MG63 (cell line): ENCODE measurements at regions not wholly inside any gene's neighbourhood (a gene's known extent, or its start where the extent isn't known, plus 50 kb on each side); places are given as distances from the start of the nearest gene placed in this dataset.

ENCODE experiments used
- DNase-seq: peaks from one replicate; pipeline ENCODE4 v3.0.0-alpha.2; 2020
- H3K27me3 ChIP-seq: fragments of 250-450 bp; sonication (Bioruptor Pico); 2 replicates; pipeline ENCODE4 v1.5.1; 2020; ENCODE audit warnings: mild to moderate bottlenecking, moderate library complexity
- H3K36me3 ChIP-seq: fragments of 250-450 bp; sonication (Bioruptor Pico); 2 replicates; pipeline ENCODE4 v1.5.1; 2020; ENCODE audit warnings: mild to moderate bottlenecking, moderate library complexity
- H3K4me3 ChIP-seq: fragments of 250-450 bp; sonication (Bioruptor Pico); 2 replicates; pipeline ENCODE4 v1.5.1; 2020; ENCODE audit warnings: mild to moderate bottlenecking, moderate library complexity
- H3K9me3 ChIP-seq: fragments of 250-450 bp; sonication (Bioruptor Pico); 2 replicates; pipeline ENCODE4 v1.5.1; 2020; ENCODE audit warnings: mild to moderate bottlenecking, moderate library complexity

DNA sequence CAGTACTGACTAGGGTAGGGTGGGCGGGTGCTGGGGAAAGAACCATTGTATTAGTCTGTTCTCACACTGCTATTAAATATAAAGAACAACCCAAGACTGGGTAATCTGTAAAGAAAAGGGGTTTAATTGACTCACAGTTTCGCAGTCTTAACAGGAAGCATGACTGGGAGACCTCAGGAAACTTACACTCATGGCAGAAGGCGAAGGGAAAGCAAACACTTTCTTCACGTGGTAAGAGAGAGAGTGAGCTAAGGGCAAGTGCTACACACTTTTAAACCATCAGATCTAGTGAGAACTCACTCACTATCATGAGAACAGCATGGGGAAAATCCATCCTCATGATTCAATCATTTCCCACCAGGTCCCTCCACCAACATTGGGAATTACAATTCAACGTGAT, 98.0 kb downstream of the OXSM start:
- no peak overlapping the region for H3K4me3 ChIP-seq
- H3K27me3 ChIP-seq: no peaks in the 10 kb centered on the region
- no peaks in the 10 kb centered on the region for H3K36me3 ChIP-seq
- H3K9me3 ChIP-seq: no peaks in the 10 kb centered on the region
- no peak for DNase-seq

DNA sequence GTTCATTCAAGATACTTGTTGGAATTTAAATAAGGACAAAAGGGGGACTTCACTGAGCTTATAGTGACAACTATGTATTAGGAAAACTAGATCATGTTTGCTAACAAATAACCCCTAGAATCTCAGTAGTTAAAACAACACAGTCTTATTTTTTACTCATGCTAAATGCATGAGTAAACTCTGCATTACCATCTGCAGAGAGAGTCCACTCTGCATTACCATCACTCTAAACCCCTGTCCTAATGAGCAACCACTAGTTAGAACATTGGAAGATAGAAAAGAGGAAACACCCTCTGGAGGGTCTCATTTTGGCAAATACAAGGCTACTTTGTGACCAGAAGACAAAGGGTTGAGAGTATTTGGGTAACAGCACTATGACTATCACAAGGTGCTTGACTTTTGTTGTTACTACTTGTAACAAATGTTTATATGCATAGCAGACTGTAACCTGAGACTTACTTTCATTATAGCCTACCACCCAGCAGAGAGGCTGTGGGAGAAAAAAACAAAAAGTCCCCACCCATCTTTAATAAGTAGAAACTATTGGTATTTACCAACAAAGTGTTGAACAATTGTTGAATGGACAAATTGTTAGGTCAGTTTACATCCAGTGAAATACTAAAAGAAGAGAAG, 99.1 kb downstream of the OXSM start:
- DNase-seq: no peak
- Histone ChIP-seq H3K36me3 (no peaks in the 10 kb centered on the region), H3K4me3 (no peak overlapping the region), H3K27me3 (no peaks in the 10 kb centered on the region), H3K9me3 (no peaks in the 10 kb centered on the region)

DNA sequence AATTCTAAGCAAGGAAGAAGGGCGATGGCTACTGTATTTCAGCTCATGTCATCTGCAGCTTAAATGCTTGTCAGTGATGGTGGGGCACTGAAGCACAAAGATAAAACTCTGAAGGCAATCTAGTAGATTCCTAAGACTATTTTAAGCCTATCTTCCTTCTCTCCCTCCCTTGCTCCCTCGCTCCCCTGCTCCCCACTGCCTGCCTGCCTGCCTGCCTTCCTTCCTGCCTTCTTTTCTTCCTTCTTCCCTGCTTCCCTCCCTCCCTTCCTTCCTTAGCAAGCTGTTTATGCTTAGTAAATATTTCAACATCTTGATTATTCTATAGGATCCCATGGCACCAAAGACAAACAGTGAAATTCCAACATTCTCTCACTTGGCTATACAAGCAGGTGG, 99.6 kb downstream of the OXSM start:
- Histone ChIP-seq H3K4me3 (no peak overlapping the region), H3K27me3 (no peaks in the 10 kb centered on the region), H3K36me3 (no peaks in the 10 kb centered on the region), H3K9me3 (no peaks in the 10 kb centered on the region)
- no peak for DNase-seq

DNA sequence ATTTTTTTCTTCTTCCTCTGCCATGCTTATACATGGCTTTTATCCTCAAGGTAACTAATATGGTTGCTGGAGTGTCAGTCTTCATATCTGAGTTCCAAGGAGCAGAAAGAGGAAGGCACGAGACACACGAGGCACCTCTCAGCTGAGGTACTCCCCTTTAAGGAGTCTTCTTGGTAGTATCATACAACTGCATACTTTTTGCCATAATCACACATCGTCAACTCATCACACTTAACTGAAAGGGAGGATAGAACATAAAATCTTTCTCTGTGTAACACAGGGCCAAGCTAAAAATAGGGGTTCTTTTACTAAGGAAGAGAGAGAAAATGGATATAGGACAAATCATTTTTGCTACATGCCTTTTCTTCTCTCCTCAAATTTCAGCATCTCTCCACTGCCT, 104.2 kb downstream of the OXSM start:
- Histone ChIP-seq H3K4me3 (no peak overlapping the region), H3K27me3 (no peaks in the 10 kb centered on the region), H3K36me3 (no peaks in the 10 kb centered on the region), H3K9me3 (no peaks in the 10 kb centered on the region)
- no peak for DNase-seq

DNA sequence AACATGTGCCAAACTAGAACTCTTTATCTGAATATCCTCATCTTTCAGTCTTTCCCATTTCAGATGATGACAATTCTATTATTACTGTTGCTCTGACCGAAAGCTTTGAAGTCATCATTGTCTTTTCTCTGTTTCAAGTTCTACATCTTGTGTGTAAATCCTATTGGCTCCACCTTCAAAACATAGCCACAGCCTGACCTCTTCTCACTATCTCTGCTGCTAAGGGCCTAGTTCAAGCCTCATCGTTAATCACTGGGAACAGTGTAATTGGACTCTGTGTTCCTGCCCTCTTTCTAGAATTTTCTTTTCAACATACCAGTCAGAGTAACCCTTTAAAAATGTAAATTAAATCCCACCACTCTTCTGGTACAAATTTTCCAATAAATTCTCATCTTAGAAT, 105.1 kb downstream of the OXSM start:
- H3K36me3 ChIP-seq: no peaks in the 10 kb centered on the region
- DNase-seq: no peak
- H3K9me3 ChIP-seq: no peaks in the 10 kb centered on the region
- H3K27me3 ChIP-seq: no peaks in the 10 kb centered on the region
- no peak overlapping the region for H3K4me3 ChIP-seq

DNA sequence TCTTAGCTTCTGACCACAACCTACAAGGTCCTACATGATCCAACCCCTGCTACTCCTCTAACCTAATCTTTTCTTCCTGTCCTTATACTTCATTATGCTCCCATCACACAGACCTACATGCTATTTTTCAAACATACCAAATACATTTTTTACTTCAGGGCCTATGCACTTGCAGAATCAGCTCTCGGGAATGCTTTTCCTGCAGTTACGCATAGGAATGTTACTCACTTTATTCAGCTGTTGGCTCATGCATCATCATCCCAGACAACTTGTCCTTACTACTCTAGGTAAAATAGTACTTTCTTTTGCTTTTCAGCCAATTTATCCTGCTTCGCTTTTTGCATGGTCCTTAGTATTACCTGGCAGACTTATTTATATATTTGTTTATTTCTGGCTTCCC, 105.6 kb downstream of the OXSM start:
- H3K36me3 ChIP-seq: no peaks in the 10 kb centered on the region
- H3K4me3 ChIP-seq: no peak overlapping the region
- DNase-seq: no peak
- H3K9me3 ChIP-seq: no peaks in the 10 kb centered on the region
- no peaks in the 10 kb centered on the region for H3K27me3 ChIP-seq

DNA sequence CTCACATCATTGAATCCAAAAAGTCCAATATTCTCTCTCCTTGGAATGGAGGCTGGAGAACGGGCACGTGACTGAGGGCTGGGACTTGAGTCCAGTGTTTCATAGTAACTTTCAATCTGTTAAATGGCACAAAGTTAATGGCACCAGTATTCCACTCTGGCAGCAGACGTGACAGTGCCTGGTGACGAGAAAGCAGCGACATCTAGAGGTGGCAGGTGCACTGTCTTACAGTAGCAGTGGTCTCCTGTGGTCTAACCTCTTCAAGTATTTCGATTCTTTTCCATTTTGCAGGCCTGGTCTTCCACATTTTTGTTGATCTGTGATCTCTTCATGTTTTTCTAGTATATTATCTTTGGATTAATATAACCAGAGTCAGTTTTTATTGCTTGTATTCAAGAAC, 107.1 kb downstream of the OXSM start:
- H3K9me3 ChIP-seq: no peaks in the 10 kb centered on the region
- H3K36me3 ChIP-seq: no peaks in the 10 kb centered on the region
- H3K4me3 ChIP-seq: no peak overlapping the region
- no peaks in the 10 kb centered on the region for H3K27me3 ChIP-seq
- no peak for DNase-seq

DNA sequence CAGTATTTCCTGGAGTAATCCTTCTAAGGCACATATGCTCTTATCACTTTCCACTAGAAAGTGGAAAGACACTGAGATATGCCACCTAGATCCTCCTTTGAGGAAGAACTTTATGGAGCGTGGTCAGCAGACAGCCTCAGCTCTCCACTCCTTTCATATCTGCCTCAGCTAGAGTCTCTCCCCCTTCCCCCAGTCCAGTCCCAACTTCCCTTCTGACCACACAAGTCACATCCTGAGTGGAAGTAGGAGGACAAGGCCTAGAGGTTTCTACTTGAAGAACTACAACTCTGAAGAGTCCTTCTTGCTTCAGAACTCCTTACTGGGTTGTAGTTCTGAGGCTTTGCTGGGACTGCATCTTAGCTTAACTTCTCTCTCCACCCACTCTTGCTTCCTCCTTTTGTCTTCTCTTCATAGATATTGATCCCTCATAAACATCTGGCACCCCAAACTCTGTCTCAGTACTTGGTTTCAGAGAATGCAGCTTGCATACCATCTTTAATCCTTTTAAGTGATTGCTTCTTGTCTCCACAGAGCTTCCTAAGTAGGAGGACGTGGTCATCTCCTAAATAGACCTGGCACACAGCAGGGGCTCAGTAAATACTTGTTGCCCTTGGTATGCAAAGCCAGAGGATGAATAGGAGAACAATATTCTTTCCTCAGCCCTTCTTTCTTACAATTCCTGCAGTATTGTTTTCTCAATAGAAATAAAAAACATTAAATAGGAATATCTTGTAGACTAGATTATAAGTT, 109.6 kb downstream of the OXSM start:
- H3K27me3 ChIP-seq: no peaks in the 10 kb centered on the region
- H3K9me3 ChIP-seq: no peaks in the 10 kb centered on the region
- no peak overlapping the region for H3K4me3 ChIP-seq
- no peak for DNase-seq
- H3K36me3 ChIP-seq: no peaks in the 10 kb centered on the region

DNA sequence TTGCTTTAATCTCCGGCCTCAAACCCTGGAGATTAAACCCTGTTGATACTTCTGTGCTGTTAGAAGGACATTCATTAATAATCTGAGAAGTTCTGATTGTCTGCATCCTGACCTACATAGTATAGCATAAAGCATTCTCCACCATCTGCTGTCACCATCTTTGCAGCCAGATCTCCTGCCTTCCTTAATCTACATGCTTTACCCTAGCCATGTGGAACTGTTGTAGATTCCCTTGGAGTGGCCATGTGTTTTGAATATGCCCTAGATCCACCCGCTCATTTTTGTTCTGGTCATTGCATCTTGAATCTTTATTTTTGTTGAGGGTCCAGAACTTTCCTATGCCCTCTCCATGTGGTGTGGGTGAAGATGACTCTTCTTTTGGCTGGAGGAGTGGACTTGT, 110.3 kb downstream of the OXSM start:
- Histone ChIP-seq H3K36me3 (no peaks in the 10 kb centered on the region), H3K27me3 (no peaks in the 10 kb centered on the region), H3K9me3 (no peaks in the 10 kb centered on the region), H3K4me3 (no peak overlapping the region)
- DNase-seq: no peak

DNA sequence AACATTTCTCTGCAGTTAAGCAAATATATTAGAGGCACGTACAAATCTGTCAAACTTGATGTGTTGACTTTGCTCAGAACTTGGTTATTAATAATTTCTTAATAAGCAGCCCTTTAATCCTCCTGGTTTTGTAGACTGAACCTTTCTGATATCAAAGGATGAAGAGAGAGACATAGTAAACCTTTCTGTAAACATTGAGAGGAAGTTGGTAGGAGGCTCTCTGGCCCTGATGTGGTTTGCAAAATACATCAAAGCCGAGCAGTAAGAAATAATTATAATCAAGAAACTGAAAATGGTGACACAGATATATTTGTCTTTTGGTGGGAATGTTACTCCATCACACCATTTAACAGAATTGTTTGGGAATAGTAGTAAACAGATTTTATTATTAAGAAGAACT, 111.9 kb downstream of the OXSM start:
- no peaks in the 10 kb centered on the region for H3K27me3 ChIP-seq
- DNase-seq: no peak
- H3K4me3 ChIP-seq: no peak overlapping the region
- no peaks in the 10 kb centered on the region for H3K9me3 ChIP-seq
- H3K36me3 ChIP-seq: no peaks in the 10 kb centered on the region

DNA sequence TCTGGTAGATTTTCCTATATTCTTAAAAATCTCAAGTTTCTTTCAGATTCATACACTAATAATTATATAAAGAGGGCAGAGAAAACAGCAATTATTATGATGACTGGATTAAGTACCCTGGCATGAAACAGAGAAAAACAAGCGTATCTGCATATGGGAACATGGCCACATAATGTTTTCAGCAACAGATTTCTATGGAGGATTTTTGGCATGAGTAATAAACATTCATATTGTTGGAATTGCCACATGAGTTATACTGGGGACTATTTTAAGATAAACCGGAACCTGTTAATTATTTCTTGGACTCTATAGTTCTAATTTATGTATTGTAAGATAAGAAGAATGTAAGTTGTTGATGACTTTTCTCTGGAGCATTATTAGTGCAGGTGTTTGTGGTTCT, 112.7 kb downstream of the OXSM start:
- Histone ChIP-seq H3K4me3 (no peak overlapping the region), H3K9me3 (no peaks in the 10 kb centered on the region), H3K36me3 (no peaks in the 10 kb centered on the region), H3K27me3 (no peaks in the 10 kb centered on the region)
- no peak for DNase-seq

DNA sequence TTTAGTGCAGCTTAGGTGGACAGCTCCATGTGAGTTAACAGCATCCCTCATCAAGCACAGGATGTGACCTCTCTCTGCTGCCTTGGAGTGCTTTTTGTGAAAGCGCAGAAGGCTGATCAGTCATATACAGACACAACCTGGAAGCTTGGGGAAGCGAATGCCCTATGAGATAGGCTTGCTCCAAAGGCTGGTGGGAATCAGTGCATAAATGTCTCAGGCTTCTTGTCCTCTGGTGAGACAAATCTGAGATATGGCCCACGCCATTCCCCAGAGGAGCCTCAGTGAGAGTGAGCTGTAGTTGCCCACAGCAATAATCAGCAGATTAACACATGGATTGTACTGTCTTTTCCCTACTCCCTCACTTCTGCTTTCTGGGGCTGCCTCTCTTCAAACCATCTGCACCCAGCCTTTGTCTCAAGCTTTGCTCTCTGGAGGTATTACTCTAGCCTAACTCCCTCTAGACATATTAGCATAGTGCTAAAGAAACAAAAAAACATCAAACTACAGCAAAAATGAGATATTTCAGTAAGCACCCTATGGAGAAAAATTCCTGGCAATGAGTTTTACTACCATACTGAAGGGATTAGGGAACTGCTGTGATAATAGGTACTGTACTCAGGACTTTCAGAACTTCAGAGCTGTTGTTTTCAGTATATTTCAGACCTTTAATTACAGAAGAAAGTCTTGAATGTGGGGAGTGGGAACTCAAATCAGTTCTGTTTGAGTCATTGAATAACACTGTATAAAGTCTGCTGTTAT, 113.7 kb downstream of the OXSM start:
- Histone ChIP-seq H3K27me3 (no peaks in the 10 kb centered on the region), H3K9me3 (no peaks in the 10 kb centered on the region), H3K36me3 (no peaks in the 10 kb centered on the region), H3K4me3 (no peak overlapping the region)
- DNase-seq: no peak

DNA sequence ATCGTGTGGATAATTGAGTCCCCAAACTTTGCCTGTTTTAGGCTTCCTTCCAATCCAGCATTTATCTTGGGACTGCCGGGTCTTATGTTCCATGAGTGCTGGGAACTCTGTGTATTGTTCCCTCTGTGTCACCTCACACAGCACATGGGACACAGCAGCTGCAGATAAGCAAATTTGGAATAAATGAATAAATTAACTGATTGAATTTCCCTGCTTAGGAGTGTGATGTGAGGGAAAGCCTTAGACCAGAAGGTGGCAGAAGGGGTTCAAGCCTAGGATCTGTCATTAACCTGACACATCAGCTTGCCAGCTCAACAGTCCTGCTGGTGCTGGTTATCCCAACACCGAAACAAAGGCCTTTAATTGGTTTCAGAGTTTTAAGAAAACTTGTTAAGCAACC, 114.3 kb downstream of the OXSM start:
- H3K9me3 ChIP-seq: no peaks in the 10 kb centered on the region
- H3K36me3 ChIP-seq: no peaks in the 10 kb centered on the region
- no peaks in the 10 kb centered on the region for H3K27me3 ChIP-seq
- H3K4me3 ChIP-seq: no peak overlapping the region
- no peak for DNase-seq

DNA sequence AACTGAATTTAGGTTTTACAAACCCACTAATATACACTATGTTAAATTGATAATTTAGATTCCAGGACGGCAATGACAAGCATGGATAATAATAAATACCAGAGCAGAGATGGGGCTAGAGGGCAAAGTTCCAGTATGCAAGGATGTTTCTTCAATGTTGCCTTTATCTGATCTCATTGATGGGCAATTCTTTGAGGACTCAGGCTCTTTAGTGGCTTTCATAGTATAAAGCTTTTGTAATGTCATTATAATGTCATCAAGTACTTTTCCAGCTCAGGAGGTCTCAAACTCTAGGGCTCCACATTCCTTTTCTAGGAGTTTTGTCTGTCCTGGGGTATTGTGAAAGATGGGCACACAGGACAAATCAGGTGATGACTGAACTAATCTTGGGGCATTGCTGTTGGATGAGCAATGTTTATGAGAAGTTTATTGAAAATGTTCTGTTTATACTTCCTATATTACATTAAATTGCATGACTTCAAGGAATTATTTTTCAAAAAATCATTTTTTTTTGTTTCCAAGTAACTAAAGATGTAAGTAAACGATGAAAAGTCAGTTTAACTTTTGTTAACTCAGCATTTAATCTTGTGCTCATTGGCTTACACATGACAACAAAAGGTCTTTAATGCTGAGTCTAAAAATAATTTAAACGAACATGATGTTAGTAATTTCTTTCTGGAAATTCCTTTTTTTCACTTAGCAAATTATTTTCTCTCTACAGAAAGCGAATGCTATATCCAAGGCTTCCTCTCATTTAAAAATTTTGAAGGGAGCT, 116.4 kb downstream of the OXSM start:
- Histone ChIP-seq H3K36me3 (no peaks in the 10 kb centered on the region), H3K27me3 (no peaks in the 10 kb centered on the region), H3K9me3 (no peaks in the 10 kb centered on the region), H3K4me3 (no peak overlapping the region)
- DNase-seq: no peak

DNA sequence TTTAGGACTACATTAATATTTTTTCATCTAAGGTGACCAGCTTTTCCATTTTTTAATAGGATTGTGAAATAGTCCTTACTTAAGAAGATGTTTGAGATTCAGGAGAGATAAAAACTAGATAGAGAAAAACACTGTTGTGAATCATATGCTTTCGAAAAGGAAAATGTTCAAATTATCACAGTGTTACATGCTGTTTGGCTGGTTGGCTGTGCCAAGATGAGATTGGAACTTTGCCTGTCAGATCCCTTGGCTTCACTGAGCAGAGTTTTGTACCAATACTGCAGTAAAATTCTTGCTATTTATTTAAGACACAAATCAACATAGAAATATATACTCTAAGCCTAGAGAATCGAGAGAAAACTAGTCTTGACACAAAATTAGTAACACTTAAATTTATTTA, 117.2 kb downstream of the OXSM start:
- H3K36me3 ChIP-seq: no peaks in the 10 kb centered on the region
- H3K9me3 ChIP-seq: no peaks in the 10 kb centered on the region
- DNase-seq: no peak
- H3K27me3 ChIP-seq: no peaks in the 10 kb centered on the region
- H3K4me3 ChIP-seq: no peak overlapping the region

DNA sequence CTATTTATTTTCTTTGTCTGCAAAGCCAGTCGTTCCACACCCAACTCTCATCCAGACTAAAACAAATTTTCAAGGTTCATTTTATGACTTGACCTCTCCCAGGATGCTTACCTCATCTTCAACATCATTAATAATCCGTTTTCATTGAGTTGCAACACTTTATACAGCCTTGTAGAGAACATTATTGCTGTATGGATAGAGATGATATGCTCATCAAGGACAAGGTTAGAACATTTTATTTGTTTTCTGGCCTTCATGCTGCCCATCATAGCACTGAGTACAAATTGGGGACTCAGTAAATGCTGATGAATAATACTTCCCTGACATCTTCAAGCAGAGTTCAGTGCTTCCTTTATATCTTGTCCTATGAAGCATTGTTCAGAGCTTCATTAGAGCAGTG, 120.2 kb downstream of the OXSM start:
- Histone ChIP-seq H3K4me3 (no peak overlapping the region), H3K9me3 (no peaks in the 10 kb centered on the region), H3K27me3 (no peaks in the 10 kb centered on the region), H3K36me3 (no peaks in the 10 kb centered on the region)
- no peak for DNase-seq

DNA sequence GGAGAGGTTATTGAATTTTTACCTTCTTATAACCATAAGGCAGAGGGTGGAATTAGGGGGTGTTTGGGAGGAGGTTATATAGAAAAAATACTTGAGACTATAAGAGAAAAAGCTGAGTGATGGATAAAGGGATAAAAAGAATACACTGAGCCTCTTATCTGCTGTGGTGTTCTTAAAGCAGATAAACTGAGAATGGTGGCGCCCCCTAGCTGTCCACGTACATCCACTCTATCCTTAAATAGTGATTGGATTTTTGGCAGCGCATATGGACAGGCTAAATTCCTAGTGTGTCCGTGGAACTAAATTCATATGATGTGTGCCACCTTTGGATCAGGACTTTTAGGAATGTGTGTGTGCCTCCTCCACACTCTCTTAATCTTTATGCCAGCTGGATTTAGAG, 121.1 kb downstream of the OXSM start:
- no peaks in the 10 kb centered on the region for H3K9me3 ChIP-seq
- H3K4me3 ChIP-seq: no peak overlapping the region
- H3K36me3 ChIP-seq: no peaks in the 10 kb centered on the region
- H3K27me3 ChIP-seq: no peaks in the 10 kb centered on the region
- peak; percentile 3 for DNase-seq
